GM18511 (cell line): ENCODE measurements at regions not wholly inside any gene's neighbourhood (a gene's known extent, or its start where the extent isn't known, plus 50 kb on each side); places are given as distances from the start of the nearest gene placed in this dataset.

ENCODE experiments used
- ATAC-seq: cut with Tn5 transposase; IDR thresholded peaks from one replicate; pipeline ENCODE4 v1.9.1; 2021; ENCODE audit warnings: mild to moderate bottlenecking, moderate library complexity; ENCODE audit not compliant: unreplicated experiment

DNA sequence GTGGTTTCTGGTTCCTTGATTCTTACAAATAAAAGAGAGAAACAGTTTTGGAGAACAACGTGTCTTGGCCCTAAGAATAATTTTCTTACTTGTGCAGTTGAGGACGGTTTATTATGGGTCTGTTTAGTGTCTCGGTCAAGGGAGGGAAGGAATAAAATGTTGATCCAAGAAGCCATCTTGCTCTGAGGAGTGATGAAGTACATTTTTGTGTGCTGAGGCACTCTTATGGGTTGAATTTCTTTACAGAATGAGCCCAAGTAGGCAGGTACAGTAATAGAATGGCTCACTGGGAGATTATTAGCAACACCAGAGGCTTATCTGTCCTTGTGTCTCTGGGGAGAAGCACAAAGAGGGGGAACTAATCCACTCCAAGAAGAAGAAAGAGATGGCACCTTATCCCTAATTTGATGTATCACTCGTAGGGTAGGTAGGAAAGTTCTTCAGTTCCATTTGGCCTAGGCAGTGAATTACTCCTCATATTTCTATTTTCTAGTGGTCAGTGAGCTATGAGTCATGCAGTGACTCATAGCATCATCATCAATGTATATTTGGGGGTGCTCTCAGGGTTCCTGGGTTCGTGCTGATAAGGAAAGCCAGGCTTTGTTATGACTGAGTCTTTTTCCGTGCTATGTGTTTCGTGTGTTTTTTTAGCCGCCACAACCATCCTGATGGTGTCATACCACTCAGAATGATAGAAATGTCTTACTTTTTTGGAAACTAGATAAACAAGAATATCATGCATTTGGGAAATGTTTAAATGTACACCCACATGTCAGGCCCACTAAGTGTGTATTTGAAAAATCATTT is 250.1 kb upstream of the CTAGE1 start:
- ATAC-seq: peak; percentile 68

DNA sequence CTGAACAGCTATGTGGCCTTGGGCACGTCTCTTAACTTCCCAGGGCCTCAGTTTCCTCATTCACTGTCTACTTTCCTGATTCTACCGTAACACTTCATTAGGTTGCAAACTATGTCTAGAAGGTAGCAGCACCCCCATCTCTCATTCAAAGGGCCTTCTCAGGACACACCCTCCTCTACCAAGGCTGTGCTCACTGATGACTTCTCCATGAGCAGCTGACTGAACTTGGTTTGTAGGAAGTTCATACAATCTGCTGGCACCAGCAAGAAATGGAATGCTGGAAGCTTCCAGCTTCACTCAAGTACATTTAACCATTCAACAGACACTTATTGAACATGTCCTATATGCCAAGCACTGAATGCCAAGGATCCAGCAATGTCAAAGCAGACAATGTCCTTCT is 250.8 kb upstream of the CTAGE1 start:
- no peak for ATAC-seq

DNA sequence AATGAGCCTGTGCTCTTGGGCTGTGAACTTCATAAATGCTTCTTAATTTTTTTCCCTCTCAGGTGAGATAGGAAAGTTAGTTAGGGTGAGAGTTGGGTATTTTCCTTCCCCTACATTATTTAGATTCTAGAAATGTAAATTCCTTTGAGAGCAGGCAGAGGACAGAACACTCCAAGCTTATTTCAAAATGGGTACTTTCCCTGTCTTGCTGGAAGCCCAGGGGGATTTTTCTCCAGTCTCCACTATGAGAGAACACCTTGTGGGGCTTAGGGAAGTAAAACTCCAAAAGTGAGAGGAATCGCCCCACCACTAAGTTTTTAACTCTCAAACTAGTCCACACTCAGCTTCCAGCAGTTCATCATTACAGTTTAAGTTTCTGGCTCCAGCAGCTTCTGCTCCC is 253.2 kb upstream of the CTAGE1 start:
- ATAC-seq: peak; percentile 53

DNA sequence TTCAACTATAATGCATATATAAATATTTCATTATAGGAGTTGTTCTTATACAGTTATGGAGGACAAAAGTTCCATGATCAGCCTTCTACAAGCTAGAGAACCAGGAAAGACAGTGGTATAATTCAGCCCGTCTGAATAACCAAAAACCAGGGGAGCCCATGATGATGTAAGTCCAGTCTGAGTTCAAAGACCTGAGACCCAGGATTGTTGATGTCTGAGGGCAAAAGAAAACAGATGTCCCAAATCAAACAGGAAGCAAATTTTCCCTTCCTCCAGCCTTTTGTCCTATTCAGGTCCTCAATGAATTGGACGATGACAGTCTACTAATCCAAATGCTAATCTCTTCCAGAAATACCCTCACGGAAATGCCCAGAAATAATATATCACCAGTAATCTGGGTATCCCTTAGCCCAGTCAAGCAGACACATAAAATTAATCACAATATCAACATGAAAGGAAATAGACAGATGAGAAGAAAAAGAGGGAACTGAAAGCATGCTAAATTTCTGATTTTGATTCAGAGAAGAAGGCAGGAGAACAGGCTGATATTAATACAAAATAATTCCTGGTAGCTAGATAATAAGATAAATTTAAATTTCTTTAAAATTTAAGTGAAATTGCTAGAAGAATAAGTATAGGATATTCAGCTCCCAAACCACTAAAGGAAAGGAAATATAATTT is 255.6 kb upstream of the CTAGE1 start:
- no peak for ATAC-seq

DNA sequence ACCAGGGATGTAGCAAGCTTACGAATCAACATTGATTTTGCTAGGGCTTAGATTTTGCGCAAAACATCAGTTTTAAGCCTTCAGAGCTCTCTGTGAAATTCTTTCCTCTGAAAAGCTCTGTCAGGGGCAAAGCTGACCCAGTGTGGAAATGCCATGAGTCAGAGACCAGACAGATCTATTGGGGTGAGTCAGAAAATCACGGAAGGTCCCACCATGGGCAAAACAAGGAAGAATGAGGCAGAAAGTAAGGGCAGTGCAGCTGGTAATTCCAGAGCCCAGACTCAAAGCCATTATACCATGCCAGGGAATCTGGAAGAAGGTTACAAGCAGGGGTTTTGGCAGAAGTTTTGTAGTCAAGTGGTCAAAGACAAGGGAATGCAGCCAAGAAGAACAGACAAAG is 256.6 kb upstream of the CTAGE1 start:
- no peak for ATAC-seq

DNA sequence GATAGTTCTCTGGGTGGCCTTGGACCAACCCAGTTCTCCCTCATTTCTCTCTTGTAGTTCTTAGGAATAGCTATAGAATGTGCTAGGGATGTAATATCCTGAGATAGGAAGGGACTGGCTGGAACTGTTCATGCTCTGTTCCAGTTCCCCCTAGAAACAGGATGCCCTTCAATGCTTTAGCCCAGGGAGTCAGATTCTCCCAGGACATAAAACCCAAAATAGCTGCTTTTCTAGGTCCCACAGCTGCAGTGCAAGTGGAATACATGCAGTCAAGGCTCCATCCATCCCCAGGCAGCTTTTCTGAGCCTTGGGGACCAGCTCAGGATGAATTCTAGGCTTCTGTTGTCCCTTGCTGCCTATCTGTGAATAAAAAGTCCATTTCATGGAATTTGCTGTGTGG is 257.3 kb upstream of the CTAGE1 start:
- ATAC-seq: no peak

DNA sequence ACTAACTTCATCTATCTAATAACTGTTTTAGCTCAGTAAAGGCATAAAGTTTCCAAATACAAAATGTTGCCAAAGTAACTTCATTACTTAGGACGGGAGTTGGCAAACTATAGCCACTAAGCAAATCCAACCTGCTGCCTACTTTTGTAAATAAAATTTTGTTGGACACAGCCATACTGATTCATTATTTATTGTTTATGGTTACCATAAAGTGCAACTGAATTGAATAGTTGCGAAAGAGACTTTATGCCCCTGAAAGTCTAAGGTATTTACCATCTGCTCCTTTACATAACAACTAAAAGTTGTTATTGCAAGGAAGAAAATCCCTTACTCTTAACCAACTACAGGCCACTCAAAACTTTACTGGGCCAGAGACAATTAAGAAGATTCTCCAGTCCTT is 256.7 kb upstream of the RBBP8 start:
- ATAC-seq: no peak

DNA sequence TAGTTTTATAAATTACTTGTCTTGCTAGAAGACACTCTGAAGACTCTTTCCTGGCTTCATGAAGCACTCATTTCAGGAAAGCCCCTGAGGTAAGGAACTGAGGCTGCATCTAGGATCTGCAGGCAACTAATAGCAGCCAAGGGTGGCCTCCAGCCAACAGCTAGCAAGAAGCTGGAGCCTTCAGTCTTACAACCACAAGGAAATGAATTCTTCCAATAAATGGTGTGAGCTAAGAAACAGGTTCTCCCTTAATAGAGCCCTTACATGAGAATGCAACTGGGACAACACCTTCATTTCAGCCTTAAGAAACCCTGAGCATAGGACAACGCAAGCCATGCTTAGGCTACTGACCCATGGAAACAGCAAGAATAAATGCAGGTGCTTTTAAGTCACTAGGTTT is 254.6 kb upstream of the RBBP8 start:
- no peak for ATAC-seq

DNA sequence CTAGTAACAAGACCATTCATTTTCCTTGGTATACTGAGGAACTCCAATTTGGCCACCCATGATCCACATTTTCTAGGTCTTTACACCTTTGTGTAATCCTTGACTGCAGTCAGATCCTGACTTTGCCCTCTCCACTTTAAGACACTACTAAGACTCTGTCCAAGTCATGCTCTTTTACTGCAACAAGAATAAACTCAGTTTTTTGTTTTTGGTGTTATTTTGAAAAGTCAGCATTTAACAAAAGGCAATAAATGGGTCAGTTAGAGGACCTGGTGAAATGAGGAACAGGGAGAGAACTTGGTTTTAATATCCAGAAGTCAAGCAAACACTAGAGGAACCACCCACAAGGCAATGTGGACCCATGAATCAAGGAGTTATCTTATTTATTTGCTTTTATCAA is 252.2 kb upstream of the RBBP8 start:
- ATAC-seq: no peak

DNA sequence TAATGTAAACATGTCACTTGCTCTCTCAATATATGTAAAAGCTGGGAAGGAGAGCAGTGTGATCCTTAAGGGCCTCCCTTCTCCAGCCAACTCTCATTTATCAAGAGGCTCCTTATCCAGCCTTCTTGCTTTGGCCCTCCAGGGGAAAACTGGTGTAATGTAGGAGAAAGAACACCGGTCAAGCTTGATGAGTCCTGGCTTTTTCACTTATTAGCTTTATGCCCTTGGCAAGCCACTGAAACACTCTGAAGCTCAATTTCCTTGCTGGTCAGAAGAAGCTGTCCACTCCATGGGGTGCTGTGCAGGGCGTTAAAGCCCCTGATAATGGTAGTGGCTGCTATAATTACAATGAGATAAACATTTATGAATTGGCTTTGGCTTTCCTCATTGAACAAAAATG is 251.2 kb upstream of the RBBP8 start:
- no peak for ATAC-seq

DNA sequence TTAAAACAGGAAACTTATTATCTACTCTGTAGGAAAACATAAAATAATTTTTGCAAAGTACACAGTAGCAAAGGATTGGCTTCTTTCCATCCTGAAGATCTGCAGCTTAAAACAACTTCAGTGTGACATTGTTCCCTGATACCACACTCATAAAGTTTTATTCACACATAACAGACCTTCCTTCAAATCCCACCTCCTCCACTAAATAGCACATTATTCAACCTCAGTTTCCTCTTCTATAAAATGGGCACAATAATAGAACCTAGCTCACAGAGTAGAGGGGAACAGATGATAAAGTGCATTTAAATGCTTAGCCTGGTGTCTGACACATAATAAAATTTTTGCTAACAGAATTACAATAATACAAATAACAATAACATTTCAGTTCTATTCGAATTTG is 250.4 kb upstream of the RBBP8 start:
- ATAC-seq: no peak

DNA sequence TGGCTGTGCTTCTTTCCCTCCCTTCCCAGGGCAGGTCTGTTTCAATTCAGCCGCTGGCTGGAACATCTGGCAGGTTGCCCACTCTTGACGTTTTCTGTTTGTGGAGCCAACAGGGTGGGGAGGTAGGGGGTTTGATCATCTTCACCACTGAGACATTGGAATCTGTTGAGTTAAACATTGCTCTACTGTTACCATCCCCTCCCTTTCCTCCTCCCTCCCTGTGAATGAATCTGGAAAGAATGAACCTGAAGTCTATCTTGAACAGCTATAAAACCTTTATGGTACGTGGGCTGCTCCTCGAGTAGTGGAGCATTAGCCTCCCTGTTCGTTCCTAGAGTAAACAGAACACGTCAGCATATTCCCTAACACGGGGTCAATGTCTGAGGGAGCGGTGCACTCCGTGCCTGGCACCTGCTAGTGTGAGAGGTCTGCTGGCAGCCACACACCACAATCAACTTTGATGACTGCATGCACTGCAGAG is 249.9 kb upstream of the RBBP8 start:
- ATAC-seq: no peak

DNA sequence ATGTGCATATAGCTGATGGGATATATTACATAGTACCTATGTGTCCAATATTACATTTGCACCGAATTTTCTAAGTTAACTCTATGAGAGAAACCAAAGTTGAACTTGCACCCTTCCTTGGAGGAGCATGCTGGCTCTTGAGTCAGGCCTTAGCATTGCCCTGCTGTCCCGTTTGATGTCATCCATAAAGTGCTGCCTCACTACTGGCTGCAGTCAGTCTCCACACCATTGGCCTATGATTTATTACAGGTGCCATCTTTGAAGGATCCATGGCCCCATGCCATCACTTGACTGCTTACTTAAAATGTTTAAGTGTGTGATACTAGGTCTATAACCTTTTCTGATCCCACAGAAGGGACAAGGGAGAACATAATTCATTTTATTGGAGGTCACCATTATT is 249.3 kb upstream of the RBBP8 start:
- ATAC-seq: no peak

DNA sequence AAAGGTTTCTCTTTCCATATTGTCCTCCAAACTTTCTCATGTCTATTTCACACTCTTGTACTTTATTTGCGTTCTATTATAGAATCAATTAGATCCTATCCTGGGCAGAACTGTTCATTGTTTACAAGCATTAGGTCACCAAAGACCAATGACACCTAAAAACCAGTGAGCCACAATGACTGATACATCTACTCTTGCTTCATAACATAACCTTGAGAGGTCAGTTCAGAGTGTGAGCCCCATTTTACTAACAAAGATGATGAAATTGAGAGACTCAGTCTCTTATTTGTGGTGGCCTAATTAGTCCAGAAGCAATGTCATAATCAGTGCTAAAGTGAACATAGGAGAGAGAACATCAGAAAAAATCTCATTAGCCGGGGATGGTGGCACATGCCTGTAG is 248.9 kb upstream of the RBBP8 start:
- no peak for ATAC-seq

DNA sequence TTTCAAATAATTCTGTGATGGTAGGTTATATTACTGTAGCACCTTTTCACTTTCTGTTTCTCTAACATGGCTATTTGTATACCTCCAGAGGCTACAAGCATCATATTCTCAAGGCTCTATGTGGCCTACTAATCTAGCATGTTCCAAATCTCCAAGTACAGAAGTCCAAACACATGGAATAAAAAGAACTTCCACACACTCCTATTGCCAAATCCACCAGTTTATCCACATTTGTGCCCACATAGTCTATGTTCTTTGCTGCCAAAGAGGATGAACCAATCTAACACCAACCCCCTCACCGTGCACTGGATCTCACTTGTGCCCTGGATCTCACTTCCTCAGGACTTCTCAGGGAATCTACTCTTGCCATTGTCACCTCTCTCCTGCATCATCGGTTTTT is 247.3 kb upstream of the RBBP8 start:
- no peak for ATAC-seq

DNA sequence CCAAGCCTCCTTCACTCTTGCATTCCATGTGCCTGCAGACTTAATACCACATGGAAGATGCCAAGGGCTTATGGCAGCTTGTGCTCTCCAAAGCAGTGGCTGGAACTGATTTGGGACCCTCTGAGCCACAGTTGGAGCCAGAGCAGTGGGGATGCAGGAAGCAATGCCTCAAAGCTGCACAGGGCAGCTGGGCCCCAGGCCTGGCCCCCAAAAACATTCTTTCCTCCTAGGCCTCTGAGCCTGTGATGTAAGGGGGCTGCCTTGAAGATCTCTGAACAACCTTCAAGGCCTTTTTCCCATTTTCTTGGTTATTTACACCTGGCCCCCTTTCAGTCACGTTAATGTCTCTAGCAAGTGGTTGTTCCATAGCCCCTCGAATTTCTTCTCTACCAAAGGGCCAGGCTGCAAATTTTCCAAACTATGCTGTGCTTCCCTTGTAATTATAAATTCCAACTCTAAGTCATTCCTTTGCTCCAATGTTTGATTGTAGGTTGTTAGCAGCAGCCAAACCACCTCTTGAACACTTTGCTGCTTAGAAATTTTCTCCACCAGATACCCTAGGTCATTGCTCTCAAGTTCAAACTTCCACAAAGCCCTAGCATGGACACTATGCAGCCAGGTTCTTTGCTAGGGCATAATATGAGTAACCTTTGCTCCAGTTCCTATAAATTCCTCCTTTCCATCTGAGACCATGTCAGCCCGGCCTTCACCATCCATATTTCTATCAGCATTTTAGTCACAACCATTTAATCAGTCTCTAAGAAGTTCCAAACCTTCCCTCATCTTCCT is 245.0 kb upstream of the RBBP8 start:
- no peak for ATAC-seq

DNA sequence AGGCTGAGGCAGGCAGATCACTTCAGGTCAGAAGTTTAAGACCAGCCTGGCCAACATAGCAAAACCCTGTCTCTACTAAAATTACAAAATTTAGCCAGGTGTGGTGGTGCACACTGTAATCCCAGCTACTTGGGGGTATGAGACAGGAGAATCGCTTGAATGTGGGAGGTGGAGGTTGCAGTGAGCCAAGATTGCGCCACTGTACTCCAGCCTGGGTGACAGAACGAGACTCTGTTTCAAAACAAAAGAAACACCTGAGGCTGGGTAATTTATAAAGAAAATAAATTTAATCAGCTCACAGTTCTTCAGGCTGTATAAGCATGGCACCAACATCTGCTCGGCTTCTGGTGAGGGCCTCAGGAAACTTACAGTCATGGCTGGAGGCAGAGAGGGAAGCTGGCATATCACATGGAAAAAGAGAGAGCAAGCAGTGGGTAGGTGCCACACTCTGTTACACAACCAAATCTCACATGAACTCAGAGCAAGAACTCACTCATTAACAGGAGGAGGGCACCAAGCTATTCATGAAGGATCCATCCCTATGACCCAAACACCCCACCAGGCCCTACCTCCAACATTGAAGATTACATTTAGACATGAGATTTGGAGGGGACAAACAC is 244.1 kb upstream of the RBBP8 start:
- ATAC-seq: no peak

DNA sequence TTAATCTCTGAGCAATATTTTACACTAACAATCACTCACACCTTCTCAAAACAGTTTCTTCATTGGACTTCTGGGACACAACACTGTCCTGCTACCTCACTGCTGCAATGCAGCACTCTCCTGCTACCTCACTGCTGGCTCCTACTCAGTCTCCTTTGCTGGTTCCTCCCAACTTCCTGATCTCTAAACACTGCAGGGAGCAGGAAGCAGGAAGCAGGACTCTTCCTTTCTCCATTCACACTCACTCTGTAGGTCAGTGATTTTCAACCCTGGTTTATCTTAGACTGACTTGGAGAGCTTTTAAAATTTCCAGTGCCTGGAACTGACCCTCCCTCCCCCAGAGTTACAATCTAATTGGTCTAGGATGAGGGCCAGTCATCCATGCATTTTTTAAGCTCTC is 243.4 kb upstream of the RBBP8 start:
- ATAC-seq: no peak

DNA sequence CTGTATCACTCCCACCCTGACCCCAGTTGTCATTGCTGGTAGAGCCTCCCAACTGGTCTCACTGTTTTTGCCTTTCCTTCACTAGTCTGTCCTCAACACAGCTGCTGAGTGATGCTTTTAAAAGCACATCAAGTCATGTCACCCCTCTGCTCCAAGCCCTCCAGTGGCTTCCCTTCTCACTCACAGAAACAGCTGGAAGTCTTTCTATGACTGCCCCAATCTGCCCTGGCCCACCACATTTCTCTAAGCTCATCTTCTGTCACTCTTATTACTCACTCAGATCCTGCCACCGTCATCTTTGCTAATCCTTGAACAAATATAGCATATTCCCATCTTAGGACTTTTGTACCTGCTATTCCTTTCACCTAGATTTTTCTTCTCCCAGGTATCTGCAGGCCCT is 242.6 kb upstream of the RBBP8 start:
- no peak for ATAC-seq

DNA sequence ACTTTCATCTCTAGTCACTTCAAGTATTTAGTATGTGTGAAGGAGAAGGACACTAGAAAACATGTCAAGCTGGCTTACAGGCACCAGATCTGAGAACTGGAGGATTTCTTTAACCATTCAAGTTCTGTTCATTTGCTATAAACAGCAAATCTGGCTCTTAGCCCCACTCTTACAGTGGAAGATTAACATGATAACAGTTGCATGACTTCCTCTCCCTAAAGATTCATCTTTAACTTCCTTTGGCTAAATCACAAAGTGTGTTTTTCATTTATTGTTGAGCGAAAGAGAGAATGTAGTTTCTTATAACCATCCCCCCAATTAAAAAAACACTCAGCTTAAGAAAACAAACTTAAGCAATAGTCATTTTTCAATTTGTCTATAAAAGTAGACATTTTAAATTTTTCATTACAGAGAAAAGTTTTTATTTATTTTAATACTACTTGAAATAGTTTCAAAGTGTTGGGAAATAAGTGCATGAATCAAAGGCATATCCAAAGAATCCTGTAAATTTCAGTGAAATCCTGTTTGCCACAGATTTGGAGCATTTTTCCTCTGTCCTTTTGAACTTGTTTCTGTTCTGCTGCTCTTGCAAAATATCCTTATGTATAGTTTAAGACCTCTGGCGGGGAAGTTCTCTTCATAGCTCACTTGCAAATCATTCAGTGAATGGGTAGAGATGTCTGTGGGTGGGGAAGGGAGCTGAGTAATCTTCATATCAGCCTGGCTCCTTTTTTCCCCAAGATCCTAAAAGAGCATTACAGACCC is 241.0 kb upstream of the RBBP8 start:
- no peak for ATAC-seq

DNA sequence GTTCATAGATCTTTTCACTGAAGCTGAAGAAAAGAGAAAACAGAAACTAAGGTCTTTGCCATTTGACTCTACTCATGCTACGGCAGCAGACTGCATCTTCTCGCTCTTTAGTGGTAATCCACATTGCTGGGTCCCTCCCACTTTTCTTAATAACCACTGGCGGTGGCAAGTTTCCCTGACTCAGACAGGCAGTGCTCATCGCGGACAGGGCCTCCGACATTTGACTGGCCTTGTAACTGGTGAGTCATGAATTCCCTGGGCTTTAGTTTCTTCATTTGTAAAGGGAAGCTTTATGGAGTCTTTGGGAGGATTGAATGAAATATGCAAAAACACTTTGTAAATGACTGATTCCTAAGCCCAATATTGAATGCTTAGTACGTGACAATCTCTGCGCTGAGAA is 238.2 kb upstream of the RBBP8 start:
- no peak for ATAC-seq
